ENCODE measurements at regions not wholly inside any gene's neighbourhood (a gene's known extent, or its start where the extent isn't known, plus 50 kb on each side); places are given as distances from the start of the nearest gene placed in this dataset.

DNA sequence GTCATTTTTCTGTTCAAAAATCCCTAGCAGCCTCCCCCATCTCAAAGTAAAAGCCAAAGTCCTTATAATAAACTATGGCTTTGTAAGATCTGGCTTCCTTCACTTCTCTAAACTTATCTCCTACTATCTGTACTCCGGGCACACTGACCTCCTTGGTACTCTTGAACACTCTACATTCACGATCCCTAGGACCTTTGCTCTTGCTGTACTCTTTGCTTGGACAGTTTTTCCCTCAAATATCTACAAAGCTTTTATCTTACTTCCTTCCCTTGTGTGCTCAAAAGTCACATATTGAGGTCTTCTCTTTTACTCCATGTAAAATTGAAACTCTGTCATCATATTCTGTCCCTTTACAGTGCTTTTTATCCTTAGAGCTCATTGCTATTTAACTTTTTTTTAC is 616.6 kb downstream of the IRS1 start:
- TF ChIP-seq TCF7L2 (IDR thresholded peaks at IDR 0.05; ENCODE audit: low read depth, low read length), result no peak
- TF ChIP-seq, protein P1, sequence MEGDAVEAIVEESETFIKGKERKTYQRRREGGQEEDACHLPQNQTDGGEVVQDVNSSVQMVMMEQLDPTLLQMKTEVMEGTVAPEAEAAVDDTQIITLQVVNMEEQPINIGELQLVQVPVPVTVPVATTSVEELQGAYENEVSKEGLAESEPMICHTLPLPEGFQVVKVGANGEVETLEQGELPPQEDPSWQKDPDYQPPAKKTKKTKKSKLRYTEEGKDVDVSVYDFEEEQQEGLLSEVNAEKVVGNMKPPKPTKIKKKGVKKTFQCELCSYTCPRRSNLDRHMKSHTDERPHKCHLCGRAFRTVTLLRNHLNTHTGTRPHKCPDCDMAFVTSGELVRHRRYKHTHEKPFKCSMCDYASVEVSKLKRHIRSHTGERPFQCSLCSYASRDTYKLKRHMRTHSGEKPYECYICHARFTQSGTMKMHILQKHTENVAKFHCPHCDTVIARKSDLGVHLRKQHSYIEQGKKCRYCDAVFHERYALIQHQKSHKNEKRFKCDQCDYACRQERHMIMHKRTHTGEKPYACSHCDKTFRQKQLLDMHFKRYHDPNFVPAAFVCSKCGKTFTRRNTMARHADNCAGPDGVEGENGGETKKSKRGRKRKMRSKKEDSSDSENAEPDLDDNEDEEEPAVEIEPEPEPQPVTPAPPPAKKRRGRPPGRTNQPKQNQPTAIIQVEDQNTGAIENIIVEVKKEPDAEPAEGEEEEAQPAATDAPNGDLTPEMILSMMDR (IDR thresholded peaks at IDR 0.05), result no peak
- TF ChIP-seq POLR2AphosphoS5 (IDR thresholded peaks at IDR 0.05; ENCODE audit: low read depth, low read length), result no peak
- no peak for TF ChIP-seq SIN3A (IDR thresholded peaks at IDR 0.05; ENCODE audit: borderline replicate concordance, insufficient read depth, low read depth, low read length)
- TF ChIP-seq, protein P2, sequence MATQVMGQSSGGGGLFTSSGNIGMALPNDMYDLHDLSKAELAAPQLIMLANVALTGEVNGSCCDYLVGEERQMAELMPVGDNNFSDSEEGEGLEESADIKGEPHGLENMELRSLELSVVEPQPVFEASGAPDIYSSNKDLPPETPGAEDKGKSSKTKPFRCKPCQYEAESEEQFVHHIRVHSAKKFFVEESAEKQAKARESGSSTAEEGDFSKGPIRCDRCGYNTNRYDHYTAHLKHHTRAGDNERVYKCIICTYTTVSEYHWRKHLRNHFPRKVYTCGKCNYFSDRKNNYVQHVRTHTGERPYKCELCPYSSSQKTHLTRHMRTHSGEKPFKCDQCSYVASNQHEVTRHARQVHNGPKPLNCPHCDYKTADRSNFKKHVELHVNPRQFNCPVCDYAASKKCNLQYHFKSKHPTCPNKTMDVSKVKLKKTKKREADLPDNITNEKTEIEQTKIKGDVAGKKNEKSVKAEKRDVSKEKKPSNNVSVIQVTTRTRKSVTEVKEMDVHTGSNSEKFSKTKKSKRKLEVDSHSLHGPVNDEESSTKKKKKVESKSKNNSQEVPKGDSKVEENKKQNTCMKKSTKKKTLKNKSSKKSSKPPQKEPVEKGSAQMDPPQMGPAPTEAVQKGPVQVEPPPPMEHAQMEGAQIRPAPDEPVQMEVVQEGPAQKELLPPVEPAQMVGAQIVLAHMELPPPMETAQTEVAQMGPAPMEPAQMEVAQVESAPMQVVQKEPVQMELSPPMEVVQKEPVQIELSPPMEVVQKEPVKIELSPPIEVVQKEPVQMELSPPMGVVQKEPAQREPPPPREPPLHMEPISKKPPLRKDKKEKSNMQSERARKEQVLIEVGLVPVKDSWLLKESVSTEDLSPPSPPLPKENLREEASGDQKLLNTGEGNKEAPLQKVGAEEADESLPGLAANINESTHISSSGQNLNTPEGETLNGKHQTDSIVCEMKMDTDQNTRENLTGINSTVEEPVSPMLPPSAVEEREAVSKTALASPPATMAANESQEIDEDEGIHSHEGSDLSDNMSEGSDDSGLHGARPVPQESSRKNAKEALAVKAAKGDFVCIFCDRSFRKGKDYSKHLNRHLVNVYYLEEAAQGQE (IDR thresholded peaks at IDR 0.05; ENCODE audit: insufficient read depth in 1 of 2, low read depth in 2 of 2, low read length in 1 of 2), result no peak

All from Panc1 (cell line).